ENCODE measurements at regions not wholly inside any gene's neighbourhood (a gene's known extent, or its start where the extent isn't known, plus 50 kb on each side); places are given as distances from the start of the nearest gene placed in this dataset.

- TF ChIP-seq POLR2A (IDR thresholded peaks at IDR 0.05): no peak
- TF ChIP-seq CTCF (IDR thresholded peaks at IDR 0.05): no peak
Observed at GRCh38 chr5:61257421-61257820, 74.6 kb upstream of the ZSWIM6 start.
